OCI-LY1 (cell line): ENCODE measurements at regions not wholly inside any gene's neighbourhood (a gene's known extent, or its start where the extent isn't known, plus 50 kb on each side); places are given as distances from the start of the nearest gene placed in this dataset.

ENCODE experiments used
- EZH2 ChIP-seq: fragments of 200-600 bp; sonication (generic), shearing (Covaris generic); IDR thresholded peaks from 2 replicates; pipeline ENCODE4 v1.8.0; 2017; ENCODE audit warnings: borderline replicate concordance, mixed run types, mild to moderate bottlenecking, antibody characterized with exemption, low read length, moderate library complexity, mixed read lengths
- TF ChIP-seq, protein P1 (sequence below): fragments of 200-600 bp; sonication (generic), shearing (Covaris generic); IDR thresholded peaks from 2 replicates; pipeline ENCODE4 v1.5.1; 2017; ENCODE audit warnings: mild to moderate bottlenecking, antibody characterized with exemption, low read length, moderate library complexity, mixed read lengths

DNA sequence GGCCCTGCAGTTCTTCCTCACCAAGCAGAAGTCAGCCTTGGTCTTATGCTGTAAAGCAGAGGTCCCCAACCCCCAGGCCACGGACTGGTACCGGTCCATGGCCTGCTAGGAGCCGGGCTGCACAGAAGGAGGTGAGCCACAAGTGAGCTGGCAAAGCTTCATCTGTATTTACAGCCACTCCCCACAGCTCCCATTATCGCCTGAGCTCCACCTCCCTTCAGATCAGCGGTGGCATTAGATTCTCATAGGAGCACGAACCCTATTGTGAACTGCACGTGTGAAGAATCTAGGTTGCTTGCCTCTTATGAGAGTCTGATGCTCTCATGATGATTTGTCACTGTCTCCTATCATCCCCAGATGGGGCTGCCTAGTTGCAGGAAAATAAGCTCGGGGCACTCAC is 87.6 kb upstream of the NEBL start:
- TF ChIP-seq, protein P1, sequence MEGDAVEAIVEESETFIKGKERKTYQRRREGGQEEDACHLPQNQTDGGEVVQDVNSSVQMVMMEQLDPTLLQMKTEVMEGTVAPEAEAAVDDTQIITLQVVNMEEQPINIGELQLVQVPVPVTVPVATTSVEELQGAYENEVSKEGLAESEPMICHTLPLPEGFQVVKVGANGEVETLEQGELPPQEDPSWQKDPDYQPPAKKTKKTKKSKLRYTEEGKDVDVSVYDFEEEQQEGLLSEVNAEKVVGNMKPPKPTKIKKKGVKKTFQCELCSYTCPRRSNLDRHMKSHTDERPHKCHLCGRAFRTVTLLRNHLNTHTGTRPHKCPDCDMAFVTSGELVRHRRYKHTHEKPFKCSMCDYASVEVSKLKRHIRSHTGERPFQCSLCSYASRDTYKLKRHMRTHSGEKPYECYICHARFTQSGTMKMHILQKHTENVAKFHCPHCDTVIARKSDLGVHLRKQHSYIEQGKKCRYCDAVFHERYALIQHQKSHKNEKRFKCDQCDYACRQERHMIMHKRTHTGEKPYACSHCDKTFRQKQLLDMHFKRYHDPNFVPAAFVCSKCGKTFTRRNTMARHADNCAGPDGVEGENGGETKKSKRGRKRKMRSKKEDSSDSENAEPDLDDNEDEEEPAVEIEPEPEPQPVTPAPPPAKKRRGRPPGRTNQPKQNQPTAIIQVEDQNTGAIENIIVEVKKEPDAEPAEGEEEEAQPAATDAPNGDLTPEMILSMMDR, result no peak
- TF ChIP-seq EZH2, result no peak
